ENCODE measurements at regions not wholly inside any gene's neighbourhood (a gene's known extent, or its start where the extent isn't known, plus 50 kb on each side); places are given as distances from the start of the nearest gene placed in this dataset.
"Not testable (repeated sequence)": the region's sequence is repeated elsewhere in the genome, so short reads cannot be mapped to it uniquely, and the experiment has no call there.

GRCh38 chr16:64077242-64077641, 1044.6 kb downstream of the CDH11 start:
- no peaks in the 10 kb centered on the region for H3K9me3 ChIP-seq
- no peak for DNase-seq
- no peaks in the 10 kb centered on the region for H3K4me1 ChIP-seq
- WGBS, 2 donors = 87 to 88% methylated on average over 2 of the region's 2 CpGs
- H3K36me3 ChIP-seq (ENCODE audit: low read depth, missing control alignments) = no peaks in the 10 kb centered on the region
- no peak overlapping the region for H3K27ac ChIP-seq
- intact Hi-C loops (cut with DNase I; ENCODE audit: low total_unique reads) = no loop called here
- no peak overlapping the region for H3K4me3 ChIP-seq
- no peaks in the 10 kb centered on the region for H3K27me3 ChIP-seq
- TF ChIP-seq, protein P1, sequence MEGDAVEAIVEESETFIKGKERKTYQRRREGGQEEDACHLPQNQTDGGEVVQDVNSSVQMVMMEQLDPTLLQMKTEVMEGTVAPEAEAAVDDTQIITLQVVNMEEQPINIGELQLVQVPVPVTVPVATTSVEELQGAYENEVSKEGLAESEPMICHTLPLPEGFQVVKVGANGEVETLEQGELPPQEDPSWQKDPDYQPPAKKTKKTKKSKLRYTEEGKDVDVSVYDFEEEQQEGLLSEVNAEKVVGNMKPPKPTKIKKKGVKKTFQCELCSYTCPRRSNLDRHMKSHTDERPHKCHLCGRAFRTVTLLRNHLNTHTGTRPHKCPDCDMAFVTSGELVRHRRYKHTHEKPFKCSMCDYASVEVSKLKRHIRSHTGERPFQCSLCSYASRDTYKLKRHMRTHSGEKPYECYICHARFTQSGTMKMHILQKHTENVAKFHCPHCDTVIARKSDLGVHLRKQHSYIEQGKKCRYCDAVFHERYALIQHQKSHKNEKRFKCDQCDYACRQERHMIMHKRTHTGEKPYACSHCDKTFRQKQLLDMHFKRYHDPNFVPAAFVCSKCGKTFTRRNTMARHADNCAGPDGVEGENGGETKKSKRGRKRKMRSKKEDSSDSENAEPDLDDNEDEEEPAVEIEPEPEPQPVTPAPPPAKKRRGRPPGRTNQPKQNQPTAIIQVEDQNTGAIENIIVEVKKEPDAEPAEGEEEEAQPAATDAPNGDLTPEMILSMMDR (IDR thresholded peaks at IDR 0.05) = no peak
- TF ChIP-seq POLR2A (IDR thresholded peaks at IDR 0.05) = no peak

GRCh38 chr16:64074706-64075105, 1047.2 kb downstream of the CDH11 start:
- Histone ChIP-seq H3K4me3 (no peak overlapping the region), H3K4me1 (no peaks in the 10 kb centered on the region), H3K36me3 (ENCODE audit: low read depth, missing control alignments) (no peaks in the 10 kb centered on the region), H3K27ac (no peak overlapping the region), H3K9me3 (no peaks in the 10 kb centered on the region), H3K27me3 (no peaks in the 10 kb centered on the region)
- DNase-seq = no peak
- intact Hi-C loops (cut with DNase I; ENCODE audit: low total_unique reads) = no loop called here
- 54 to 64% methylated on average over 3 of the region's 3 CpGs for WGBS, 2 donors
- no peak for TF ChIP-seq POLR2A (IDR thresholded peaks at IDR 0.05)
- TF ChIP-seq, protein P1 (IDR thresholded peaks at IDR 0.05) = no peak

DNA sequence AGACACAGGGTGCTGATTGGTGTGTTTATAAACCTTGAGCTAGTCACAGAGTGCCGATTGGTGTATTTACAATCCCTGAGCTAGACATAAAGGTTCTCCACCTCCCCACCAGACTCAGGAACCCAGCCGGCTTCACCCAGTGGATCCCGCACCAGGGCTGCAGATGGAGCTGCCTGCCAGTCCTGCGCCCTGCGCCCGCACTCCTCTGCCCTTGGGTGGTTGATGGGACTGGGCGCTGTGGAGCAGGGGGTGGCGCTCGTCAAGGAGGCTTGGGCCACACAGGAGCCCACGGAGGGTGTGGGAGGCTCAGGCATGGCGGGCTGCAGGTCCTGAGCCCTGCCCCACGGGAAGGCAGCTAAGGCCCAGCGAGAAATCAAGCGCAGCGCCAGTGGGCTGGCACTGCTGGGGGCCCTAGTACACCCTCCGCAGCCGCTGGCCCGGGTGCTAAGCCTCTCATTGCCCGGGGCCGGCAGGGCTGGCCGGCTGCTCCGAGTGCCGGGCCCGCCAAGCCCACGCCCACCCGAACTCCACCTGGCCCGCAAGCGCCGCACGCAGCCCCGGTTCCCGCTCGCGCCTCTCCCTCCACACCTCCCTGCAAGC, 1049.6 kb downstream of the CDH11 start:
- WGBS, 2 donors = 60 to 83% methylated on average over 1 to 23 of the region's 34 CpGs

GRCh38 chr16:64065523-64065922, 1056.3 kb downstream of the CDH11 start:
- no peaks in the 10 kb centered on the region for H3K36me3 ChIP-seq (ENCODE audit: low read depth, missing control alignments)
- no peak for DNase-seq
- no peak overlapping the region for H3K4me3 ChIP-seq
- TF ChIP-seq, protein P1 (IDR thresholded peaks at IDR 0.05) = no peak
- TF ChIP-seq POLR2A (IDR thresholded peaks at IDR 0.05) = no peak
- no peak overlapping the region for H3K27ac ChIP-seq
- 85 to 94% methylated on average over 1 of the region's 1 CpG for WGBS, 2 donors
- no peaks in the 10 kb centered on the region for H3K4me1 ChIP-seq
- no peaks in the 10 kb centered on the region for H3K27me3 ChIP-seq
- intact Hi-C loops (cut with DNase I; ENCODE audit: low total_unique reads) = no loop called here
- H3K9me3 ChIP-seq = no peaks in the 10 kb centered on the region

More for the DNA sequence above, 1049.6 kb downstream of the CDH11 start:
- H3K27ac ChIP-seq; H3K27me3 ChIP-seq; H3K9me3 ChIP-seq; intact Hi-C loops (cut with DNase I; ENCODE audit: low total_unique reads); H3K4me1 ChIP-seq; H3K36me3 ChIP-seq (ENCODE audit: low read depth, missing control alignments): not testable (repeated sequence)
- peak overlapping the region; percentile 17 to 26 for H3K4me3 ChIP-seq
- peak; percentile 22 for DNase-seq

DNA sequence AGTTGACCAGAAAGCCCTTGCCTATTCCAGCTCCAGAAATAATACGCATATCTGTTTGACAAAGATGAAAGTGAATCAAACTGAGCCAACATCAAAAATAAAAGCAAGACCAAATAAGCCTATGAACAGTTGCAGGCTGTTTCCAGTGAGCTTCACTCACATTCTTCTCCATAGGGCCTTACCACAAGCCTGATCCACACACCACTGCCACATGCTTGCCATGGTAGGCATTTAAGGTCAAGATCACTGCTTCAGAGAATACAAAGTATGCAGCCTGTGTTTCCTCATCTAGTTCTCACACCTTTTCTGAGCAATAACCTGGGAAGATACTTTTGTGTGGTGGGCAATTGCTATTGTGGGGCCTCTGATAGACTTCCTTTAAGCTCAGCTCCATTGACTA, 1060.2 kb downstream of the CDH11 start:
- DNase-seq = no peak
- TF ChIP-seq, protein P1 (IDR thresholded peaks at IDR 0.05) = no peak
- no peak for TF ChIP-seq POLR2A (IDR thresholded peaks at IDR 0.05)
- H3K36me3 ChIP-seq (ENCODE audit: low read depth, missing control alignments) = no peaks in the 10 kb centered on the region
- WGBS, 2 donors = 52 to 100% methylated on average over 1 of the region's 1 CpG
- intact Hi-C loops (cut with DNase I; ENCODE audit: low total_unique reads) = no loop called here
- H3K9me3 ChIP-seq = no peaks in the 10 kb centered on the region
- H3K4me3 ChIP-seq = no peak overlapping the region
- no peaks in the 10 kb centered on the region for H3K4me1 ChIP-seq
- no peak overlapping the region for H3K27ac ChIP-seq
- no peaks in the 10 kb centered on the region for H3K27me3 ChIP-seq

All from testis (tissue), 2 donors.